UCSD-AML1 (cell line): ENCODE measurements at regions not wholly inside any gene's neighbourhood (a gene's known extent, or its start where the extent isn't known, plus 50 kb on each side); places are given as distances from the start of the nearest gene placed in this dataset.

Experiments used
- DNase-seq: peaks from one replicate; lab custom pipeline; 2025; ENCODE audit not compliant: unreplicated experiment; lab: John Stamatoyannopoulos, UW

DNA sequence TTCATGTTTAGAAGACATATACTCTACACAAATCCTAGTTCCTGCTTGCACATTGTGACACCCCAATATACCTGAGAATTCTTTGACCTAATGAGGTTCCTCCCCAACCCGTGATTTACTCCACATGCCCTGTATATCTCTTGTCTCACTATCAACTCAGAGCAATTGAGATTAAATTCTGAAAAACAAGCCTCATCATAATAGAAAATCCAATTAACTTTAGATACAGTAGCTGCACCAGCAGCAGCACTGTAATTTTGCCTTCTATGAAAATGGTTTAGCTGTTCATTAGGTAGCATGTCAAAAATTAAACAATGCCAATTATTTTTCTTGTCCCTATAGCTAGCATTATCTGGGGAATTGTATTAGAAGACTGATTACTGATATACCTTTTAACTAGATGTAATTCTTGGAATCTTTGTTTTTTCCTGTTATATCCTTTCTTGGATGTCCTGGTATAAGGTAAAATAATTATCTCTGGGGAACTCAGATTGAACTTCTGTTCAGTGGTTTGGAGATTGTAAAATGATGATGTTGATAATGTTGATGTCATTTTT, 218.9 kb upstream of the TANK start:
- no peak for DNase-seq

GRCh38 chr2:160942476-160943142, 217.6 kb upstream of the TANK start:
- no peak for DNase-seq

GRCh38 chr2:160943414-160943813, 216.8 kb upstream of the TANK start:
- no peak for DNase-seq

GRCh38 chr2:160952464-160953254, 207.6 kb upstream of the TANK start:
- DNase-seq = no peak

DNA sequence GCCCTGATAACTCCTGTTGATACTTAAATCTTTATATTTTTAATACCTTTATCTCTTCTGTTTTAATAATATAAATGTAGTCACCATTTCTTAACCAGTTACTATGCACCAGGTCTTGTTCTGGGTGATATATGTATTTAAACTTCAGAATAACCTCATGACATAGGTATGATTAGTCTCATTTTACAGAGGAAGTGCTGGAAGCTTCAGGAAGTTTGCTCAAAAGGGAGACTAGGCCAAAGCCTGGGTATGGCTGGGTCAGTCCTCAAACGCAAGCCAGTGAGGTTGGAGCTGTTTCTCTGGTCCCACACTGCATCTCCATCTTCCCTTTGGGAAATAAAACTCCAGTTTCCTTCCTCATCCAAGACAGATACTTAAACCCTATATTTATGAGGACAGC, 204.7 kb upstream of the TANK start:
- DNase-seq = no peak

DNA sequence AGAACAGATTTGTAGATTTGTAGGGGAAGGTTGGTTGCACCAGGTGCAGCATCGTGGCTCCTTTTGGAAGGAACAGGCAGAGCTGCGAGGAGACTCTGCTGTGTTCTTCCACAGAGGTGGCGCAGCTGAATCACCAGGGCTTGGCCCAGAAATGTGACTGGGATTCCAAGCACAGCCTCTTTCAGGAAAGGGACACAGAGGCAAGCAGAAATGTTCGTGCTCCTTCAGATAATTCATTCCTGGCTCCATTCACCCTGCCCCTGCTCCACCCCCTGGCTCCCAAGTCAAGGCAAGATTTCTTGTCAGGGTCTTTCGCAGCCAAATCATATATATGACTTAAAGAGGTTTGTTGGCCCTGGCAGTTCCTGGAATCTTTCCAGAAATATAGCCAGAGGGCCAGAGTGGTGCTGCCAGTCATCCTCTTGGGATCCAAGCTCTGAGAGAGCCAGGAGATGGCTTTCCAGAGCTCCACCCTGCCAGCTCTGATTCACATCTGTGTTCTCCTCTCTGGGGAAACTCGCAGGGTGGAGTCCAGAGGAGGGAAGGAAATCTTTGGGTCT, 203.9 kb upstream of the TANK start:
- DNase-seq = no peak

DNA sequence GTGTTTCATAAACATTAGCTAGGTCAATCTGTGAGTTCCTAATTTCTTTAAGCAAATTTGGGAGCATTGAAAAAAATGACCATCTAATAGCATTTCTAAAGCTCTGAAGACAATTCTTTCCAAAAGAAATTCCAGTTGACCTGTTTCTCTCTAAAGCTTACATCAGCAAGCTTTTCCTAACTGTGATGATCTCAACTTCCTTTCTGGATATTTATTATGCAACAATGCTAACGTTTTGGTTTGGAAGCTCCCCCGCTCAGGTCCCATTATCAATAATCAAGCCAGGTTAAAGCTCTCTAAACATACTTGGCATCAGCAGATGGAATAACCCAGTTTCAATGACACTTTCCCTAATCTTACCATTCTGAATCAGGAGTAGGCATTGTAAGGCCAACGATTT, 196.3 kb upstream of the TANK start:
- no peak for DNase-seq

GRCh38 chr2:160967523-160967922, 192.7 kb upstream of the TANK start:
- no peak for DNase-seq

- DNase-seq = no peak
These were observed 192.0 kb upstream of the TANK start for GRCh38 chr2:160968183-160968582.

- DNase-seq = no peak
These were observed 189.9 kb upstream of the TANK start for GRCh38 chr2:160970052-160970965.

- no peak for DNase-seq
These were observed 186.2 kb upstream of the TANK start for GRCh38 chr2:160973991-160974390.

- DNase-seq = no peak
These were observed 185.4 kb upstream of the TANK start for GRCh38 chr2:160974803-160975202.

DNA sequence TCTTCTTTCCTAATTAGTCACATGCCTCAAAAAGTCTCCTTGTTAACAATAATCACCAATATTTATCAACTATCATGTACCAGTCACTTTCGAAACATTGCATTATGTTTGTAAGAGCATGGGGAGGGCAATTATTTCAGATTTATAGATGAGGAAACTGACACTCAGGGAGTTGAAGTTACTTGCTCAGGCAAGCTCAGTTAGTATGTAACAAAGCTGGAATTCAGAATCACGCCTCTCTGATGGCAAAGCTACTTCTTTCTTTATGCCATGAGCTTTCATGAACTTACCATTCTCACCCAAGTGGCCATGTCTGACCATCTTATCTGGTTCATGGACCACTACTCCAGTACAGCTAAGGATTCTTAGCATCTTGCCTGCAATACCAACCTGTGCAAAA, 183.4 kb upstream of the TANK start:
- no peak for DNase-seq

GRCh38 chr2:160977376-160977775, 182.9 kb upstream of the TANK start:
- DNase-seq = no peak

DNA sequence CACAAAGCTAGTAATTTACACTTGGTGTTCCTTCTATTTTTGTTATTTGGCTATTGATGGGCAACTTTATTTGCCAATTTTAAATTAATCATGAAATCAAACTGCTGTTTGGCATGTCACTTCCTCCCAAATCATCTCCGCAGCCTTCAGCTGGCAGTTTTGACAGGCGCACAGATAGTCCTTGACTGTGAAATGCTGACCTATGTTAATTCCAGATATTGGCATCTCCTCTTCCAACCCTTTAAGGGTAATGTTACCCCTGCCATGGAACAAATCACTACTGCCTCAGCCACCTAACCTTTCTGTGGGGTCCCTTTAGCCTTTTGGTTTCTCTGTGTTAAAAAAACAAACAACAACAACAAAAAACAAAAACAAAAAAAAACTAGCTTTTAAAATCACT, 182.4 kb upstream of the TANK start:
- no peak for DNase-seq

GRCh38 chr2:160984426-160985077, 175.7 kb upstream of the TANK start:
- no peak for DNase-seq

- no peak for DNase-seq
These were observed 170.4 kb upstream of the TANK start for GRCh38 chr2:160989778-160990177.

DNA sequence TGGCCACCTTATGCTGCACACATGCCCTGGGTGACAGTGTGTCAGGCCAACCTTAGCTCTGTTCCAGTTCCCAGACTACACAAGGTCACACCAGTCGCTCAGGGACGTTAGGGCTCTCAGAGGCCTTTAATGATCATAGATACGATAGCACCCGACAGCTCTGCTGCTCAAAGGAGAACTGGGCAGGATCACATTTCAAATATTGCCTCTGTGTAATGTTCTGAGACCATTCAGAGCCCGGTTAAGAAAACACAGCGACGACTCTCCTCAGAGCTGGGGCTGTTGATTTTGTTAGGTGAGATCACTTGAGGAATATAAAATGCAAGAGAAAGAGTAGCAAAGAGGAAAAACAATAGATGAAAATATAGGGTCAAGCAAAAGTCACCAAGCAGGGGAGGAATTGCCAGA, 166.6 kb upstream of the TANK start:
- DNase-seq = no peak

DNA sequence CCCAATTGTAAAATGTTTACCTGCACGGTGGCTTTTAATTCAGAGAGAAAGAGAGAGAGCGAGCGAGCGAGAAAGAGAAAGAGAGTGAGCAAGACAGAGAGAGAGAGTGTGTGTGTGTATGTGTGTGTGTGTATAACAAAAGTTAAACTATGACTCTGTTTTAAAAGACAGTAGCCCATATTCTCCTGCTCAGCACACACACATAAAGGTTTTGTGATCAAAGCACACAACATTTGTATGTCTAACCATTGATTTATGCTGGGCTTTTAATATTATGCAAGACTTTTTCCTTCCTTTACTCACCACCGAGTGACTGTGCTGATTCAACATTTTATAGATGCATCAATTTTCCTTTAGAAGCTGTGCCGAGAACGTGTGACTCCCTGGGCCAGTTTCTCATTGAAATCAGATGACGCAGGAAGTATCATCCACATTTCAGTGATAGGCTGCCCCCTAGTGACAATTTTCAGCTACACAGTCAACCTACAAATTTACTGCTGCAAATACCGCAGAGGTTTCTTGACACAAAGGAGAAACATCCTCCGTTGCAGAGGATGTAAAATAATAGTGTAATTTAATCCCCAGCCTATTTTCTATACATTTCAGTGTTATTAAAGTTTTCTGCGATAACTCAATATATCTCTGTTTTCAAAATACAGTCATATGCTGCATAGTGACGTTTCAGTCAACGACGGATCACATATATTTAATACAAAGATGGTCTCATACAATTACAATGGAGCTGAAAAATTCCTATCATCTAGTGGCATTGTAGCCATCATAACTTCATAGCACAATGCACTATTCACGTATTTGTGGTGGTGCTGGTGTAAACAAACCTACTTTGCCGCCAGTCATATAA, 165.9 kb upstream of the TANK start:
- no peak for DNase-seq

DNA sequence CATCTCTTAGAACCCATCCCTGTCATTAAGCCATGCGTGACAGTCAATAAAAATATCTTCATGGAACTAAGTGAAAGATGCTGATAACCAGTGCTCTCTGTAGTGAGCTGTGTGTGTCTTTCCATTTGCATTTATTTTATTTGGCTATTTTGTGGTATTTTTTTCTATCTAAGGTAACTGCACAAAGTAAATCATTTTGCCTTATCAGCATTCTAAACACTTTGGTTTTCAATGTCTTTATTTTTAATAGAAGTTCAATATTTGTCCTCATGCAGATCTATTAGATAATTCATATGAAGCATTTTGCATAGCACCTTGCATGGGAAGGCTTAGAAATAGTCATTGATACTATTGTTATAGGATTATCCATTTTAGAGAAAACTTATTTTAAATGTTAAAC, 163.6 kb upstream of the TANK start:
- no peak for DNase-seq
